ENCODE measurements at regions not wholly inside any gene's neighbourhood (a gene's known extent, or its start where the extent isn't known, plus 50 kb on each side); places are given as distances from the start of the nearest gene placed in this dataset.

DNA sequence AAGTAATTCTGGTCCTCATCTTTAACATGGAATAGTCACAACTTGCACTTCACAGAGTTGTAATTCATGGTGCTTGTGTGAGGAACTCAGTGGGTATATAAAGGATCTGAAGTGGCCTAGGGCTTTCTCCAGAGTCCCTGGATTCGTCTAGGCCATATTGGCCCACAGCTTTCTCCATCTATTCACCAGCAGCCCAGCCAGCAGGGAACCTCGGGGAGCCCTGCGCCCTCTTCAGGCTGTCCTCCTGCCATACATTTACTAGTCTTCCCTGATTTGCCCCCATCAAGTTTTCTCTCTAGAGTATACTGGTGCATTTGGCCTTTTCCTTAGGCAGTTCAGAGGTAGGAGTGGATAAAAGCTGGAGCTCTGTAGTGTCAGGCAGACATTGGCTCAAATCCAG is 278.3 kb downstream of the MYCN start:
- TF ChIP-seq POLR2A (IDR thresholded peaks at IDR 0.05; ENCODE audit: low read depth, low read length) (no peak), RCOR1 (IDR thresholded peaks at IDR 0.05; ENCODE audit: insufficient replicate concordance, low read length) (no peak), SMC3 (IDR thresholded peaks at IDR 0.05; ENCODE audit: low read depth, low read length) (no peak), MXI1 (IDR thresholded peaks at IDR 0.05; ENCODE audit: borderline replicate concordance, low read depth, low read length) (no peak), ELK1 (IDR thresholded peaks at IDR 0.05; ENCODE audit: borderline replicate concordance, low read depth, low read length) (no peak), CHD1 (IDR thresholded peaks at IDR 0.05; ENCODE audit: low read depth, low read length) (no peak), BHLHE40 (IDR thresholded peaks at IDR 0.05; ENCODE audit: low read depth, low read length) (no peak), MAFK (IDR thresholded peaks at IDR 0.05; ENCODE audit: low read depth, low read length) (no peak), RAD21 (IDR thresholded peaks at IDR 0.05; ENCODE audit: low read length) (no peak)
- TF ChIP-seq, protein P1, sequence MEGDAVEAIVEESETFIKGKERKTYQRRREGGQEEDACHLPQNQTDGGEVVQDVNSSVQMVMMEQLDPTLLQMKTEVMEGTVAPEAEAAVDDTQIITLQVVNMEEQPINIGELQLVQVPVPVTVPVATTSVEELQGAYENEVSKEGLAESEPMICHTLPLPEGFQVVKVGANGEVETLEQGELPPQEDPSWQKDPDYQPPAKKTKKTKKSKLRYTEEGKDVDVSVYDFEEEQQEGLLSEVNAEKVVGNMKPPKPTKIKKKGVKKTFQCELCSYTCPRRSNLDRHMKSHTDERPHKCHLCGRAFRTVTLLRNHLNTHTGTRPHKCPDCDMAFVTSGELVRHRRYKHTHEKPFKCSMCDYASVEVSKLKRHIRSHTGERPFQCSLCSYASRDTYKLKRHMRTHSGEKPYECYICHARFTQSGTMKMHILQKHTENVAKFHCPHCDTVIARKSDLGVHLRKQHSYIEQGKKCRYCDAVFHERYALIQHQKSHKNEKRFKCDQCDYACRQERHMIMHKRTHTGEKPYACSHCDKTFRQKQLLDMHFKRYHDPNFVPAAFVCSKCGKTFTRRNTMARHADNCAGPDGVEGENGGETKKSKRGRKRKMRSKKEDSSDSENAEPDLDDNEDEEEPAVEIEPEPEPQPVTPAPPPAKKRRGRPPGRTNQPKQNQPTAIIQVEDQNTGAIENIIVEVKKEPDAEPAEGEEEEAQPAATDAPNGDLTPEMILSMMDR (conservative IDR thresholded peaks at IDR 0.05; ENCODE audit: low read depth, low read length): no peak

All from IMR-90 (cell line).